ENCODE measurements at regions not wholly inside any gene's neighbourhood (a gene's known extent, or its start where the extent isn't known, plus 50 kb on each side); places are given as distances from the start of the nearest gene placed in this dataset.

DNA sequence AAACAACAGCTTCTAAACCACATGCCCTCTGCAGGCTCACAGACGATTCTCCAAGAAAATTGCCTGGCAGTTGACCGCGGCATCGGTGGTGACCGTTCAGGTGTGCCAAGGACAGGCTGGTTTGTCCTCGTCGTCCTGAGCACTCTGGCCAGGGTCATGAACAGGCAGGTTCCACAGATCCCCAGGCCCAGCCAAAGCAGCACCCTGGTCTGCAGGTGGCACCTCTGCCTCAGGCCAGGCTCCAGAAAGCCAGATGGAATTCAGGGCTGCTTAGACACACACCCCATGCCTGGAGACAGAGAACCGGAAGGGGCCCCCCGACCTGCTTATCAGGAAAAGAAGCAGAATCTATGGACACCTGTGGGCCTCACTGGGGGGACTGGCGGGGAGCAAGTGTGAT lies 338.7 kb downstream of the BRD1 start:
- TF ChIP-seq, protein P1, sequence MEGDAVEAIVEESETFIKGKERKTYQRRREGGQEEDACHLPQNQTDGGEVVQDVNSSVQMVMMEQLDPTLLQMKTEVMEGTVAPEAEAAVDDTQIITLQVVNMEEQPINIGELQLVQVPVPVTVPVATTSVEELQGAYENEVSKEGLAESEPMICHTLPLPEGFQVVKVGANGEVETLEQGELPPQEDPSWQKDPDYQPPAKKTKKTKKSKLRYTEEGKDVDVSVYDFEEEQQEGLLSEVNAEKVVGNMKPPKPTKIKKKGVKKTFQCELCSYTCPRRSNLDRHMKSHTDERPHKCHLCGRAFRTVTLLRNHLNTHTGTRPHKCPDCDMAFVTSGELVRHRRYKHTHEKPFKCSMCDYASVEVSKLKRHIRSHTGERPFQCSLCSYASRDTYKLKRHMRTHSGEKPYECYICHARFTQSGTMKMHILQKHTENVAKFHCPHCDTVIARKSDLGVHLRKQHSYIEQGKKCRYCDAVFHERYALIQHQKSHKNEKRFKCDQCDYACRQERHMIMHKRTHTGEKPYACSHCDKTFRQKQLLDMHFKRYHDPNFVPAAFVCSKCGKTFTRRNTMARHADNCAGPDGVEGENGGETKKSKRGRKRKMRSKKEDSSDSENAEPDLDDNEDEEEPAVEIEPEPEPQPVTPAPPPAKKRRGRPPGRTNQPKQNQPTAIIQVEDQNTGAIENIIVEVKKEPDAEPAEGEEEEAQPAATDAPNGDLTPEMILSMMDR (IDR thresholded peaks at IDR 0.05; ENCODE audit: insufficient read depth, low read length), result no peak
- TF ChIP-seq, protein P2, sequence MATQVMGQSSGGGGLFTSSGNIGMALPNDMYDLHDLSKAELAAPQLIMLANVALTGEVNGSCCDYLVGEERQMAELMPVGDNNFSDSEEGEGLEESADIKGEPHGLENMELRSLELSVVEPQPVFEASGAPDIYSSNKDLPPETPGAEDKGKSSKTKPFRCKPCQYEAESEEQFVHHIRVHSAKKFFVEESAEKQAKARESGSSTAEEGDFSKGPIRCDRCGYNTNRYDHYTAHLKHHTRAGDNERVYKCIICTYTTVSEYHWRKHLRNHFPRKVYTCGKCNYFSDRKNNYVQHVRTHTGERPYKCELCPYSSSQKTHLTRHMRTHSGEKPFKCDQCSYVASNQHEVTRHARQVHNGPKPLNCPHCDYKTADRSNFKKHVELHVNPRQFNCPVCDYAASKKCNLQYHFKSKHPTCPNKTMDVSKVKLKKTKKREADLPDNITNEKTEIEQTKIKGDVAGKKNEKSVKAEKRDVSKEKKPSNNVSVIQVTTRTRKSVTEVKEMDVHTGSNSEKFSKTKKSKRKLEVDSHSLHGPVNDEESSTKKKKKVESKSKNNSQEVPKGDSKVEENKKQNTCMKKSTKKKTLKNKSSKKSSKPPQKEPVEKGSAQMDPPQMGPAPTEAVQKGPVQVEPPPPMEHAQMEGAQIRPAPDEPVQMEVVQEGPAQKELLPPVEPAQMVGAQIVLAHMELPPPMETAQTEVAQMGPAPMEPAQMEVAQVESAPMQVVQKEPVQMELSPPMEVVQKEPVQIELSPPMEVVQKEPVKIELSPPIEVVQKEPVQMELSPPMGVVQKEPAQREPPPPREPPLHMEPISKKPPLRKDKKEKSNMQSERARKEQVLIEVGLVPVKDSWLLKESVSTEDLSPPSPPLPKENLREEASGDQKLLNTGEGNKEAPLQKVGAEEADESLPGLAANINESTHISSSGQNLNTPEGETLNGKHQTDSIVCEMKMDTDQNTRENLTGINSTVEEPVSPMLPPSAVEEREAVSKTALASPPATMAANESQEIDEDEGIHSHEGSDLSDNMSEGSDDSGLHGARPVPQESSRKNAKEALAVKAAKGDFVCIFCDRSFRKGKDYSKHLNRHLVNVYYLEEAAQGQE (IDR thresholded peaks at IDR 0.05; ENCODE audit: insufficient replicate concordance, low read depth), result no peak
- TF ChIP-seq POLR2AphosphoS5 (IDR thresholded peaks at IDR 0.05; ENCODE audit: low read depth), result no peak
- TF ChIP-seq GABPA (IDR thresholded peaks at IDR 0.05; ENCODE audit: low read depth), result no peak

Measured in HL-60 (cell line).